Islet precursor cell (in vitro differentiated cells): ENCODE measurements at regions not wholly inside any gene's neighbourhood (a gene's known extent, or its start where the extent isn't known, plus 50 kb on each side); places are given as distances from the start of the nearest gene placed in this dataset.

Source experiments
- DNase-seq: peaks from one replicate; pipeline ENCODE4 v3.0.0-alpha.2; 2018

DNA sequence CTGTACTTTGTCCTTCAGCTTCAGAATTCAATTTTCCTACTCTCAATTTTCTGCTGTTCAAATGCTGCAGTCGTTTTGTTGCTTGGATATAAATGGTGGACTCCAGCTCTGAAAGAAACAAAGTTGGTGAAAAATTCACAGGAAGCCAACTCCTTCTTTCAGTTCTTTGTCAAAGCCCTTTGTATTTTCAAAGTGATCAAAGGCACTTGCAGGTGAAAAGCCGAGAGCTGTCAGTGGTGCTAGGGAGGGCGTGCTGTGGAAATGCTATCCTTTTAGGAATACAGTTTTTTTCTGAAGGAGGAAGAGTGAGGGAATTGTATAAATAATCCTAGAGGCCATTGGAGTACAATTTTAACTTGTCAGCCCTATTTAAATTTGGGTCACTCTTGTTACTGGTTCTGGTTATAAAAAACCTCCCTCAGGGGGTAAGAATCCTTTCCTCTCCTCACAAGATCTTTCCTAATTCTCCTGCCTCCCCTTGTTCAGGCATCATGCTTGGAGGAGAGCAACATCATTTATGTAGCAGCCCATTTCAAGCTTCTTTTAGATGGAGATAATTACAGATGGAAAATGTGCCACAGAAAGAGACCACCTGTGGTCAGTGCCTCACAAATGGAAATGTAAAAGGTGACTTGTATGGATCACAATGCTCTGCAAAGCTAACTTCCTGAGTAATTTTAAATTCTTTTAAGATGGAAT is 62.5 kb upstream of the GHR start:
- DNase-seq = no peak

DNA sequence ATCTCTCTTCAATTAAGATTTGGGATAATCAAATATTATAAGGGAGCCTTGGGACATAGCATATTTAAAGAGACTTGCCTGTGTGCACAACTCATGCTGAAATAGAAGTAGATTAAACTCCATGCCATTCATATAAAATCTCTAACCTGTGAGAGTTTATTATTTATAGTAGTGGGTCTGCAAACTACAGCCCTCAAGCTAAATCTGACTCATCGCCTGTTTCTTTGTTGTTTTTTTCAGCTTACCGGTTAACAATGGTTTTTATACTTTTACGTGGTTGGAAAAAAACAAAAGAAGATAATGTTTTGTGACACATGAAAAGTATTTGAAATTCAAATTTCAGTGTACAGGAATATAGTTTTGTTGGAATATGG is 61.9 kb upstream of the GHR start:
- DNase-seq = no peak

DNA sequence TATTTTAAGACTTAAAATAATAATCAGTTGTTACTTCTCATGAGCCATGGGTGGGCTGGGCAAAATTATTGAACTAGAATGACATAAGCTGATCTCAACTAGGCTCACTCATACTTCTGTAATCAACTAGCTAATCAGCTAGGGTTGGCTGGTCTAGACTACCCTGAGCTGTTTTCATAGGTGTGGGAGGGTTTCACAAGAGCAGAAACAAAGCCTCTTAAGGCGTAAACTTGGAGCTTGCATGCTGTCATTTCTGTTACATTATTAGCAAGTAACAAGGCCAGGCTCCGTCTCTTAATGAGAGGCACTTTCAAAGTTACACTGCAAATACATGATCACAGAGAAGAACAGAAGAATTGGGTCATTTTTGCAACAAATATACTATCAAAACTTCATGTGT is 57.2 kb upstream of the GHR start:
- DNase-seq = no peak
